Ectodermal cell (in vitro differentiated cells): ENCODE measurements at regions not wholly inside any gene's neighbourhood (a gene's known extent, or its start where the extent isn't known, plus 50 kb on each side); places are given as distances from the start of the nearest gene placed in this dataset.

Experiments used
- H3K27ac ChIP-seq: 2 replicates; pipeline ENCODE4 v1.7.0; 2013; ENCODE audit warnings: mild to moderate bottlenecking, low read depth, low read length; ENCODE audit not compliant: insufficient read depth, poor library complexity, severe bottlenecking
- H3K27me3 ChIP-seq: 2 replicates; pipeline ENCODE4 v1.7.0; 2013; ENCODE audit warnings: mild to moderate bottlenecking, low read length; ENCODE audit not compliant: insufficient read depth, control insufficient read depth, poor library complexity, severe bottlenecking
- H3K36me3 ChIP-seq: one replicate; pipeline ENCODE4 v1.7.0; 2013; ENCODE audit warnings: low read length; ENCODE audit not compliant: control insufficient read depth, insufficient read depth
- H3K4me1 ChIP-seq: one replicate; pipeline ENCODE4 v1.7.0; 2013; ENCODE audit warnings: low read length; ENCODE audit not compliant: control insufficient read depth, insufficient read depth
- H3K4me3 ChIP-seq: 2 replicates; pipeline ENCODE4 v1.7.0; 2013; ENCODE audit warnings: low read depth, low read length, control low read depth; ENCODE audit not compliant: insufficient read depth
- H3K9me3 ChIP-seq: 2 replicates; pipeline ENCODE4 v1.7.0; 2013; ENCODE audit warnings: mild to moderate bottlenecking, low read length, moderate library complexity; ENCODE audit not compliant: control insufficient read depth
- WGBS, 2 experiments: methylation state at CpG; one replicate each; pipeline ENCODE4 v1.1.7; 2013; ENCODE audit warnings: missing lambda C conversion rate in 2 of 2; 5-methylcytosine and 5-hydroxymethylcytosine counted together

- WGBS, 2 experiments = 93 to 95% methylated on average over 9 of the region's 9 CpGs
- H3K27ac ChIP-seq = no peak overlapping the region
- H3K36me3 ChIP-seq = no peaks in the 10 kb centered on the region
- no peaks in the 10 kb centered on the region for H3K4me1 ChIP-seq
- H3K4me3 ChIP-seq = no peak overlapping the region
- H3K27me3 ChIP-seq = no peaks in the 10 kb centered on the region
- H3K9me3 ChIP-seq = no peaks in the 10 kb centered on the region
These were observed 227.9 kb upstream of the SIX2 start for GRCh38 chr2:45237128-45237527.

- no peak overlapping the region for H3K27ac ChIP-seq
- no peaks in the 10 kb centered on the region for H3K27me3 ChIP-seq
- no peak overlapping the region for H3K4me3 ChIP-seq
- H3K9me3 ChIP-seq = no peaks in the 10 kb centered on the region
- 64 to 81% methylated on average over 2 of the region's 2 CpGs for WGBS, 2 experiments
- H3K4me1 ChIP-seq = no peaks in the 10 kb centered on the region
- no peaks in the 10 kb centered on the region for H3K36me3 ChIP-seq
These were observed 227.0 kb upstream of the SIX2 start for GRCh38 chr2:45236268-45236667.

- no peak overlapping the region for H3K4me3 ChIP-seq
- WGBS, 2 experiments = 93% methylated on average over 3 of the region's 3 CpGs
- no peak overlapping the region for H3K27ac ChIP-seq
- no peaks in the 10 kb centered on the region for H3K9me3 ChIP-seq
- no peaks in the 10 kb centered on the region for H3K27me3 ChIP-seq
- no peaks in the 10 kb centered on the region for H3K36me3 ChIP-seq
- no peaks in the 10 kb centered on the region for H3K4me1 ChIP-seq
These were observed 224.0 kb upstream of the SIX2 start for GRCh38 chr2:45233301-45233700.

GRCh38 chr2:45232818-45233217, 223.6 kb upstream of the SIX2 start:
- Histone ChIP-seq H3K4me1 (no peaks in the 10 kb centered on the region), H3K4me3 (no peak overlapping the region), H3K36me3 (no peaks in the 10 kb centered on the region), H3K27ac (no peak overlapping the region), H3K27me3 (no peaks in the 10 kb centered on the region), H3K9me3 (no peaks in the 10 kb centered on the region)
- WGBS, 2 experiments = 84 to 88% methylated on average over 1 of the region's 1 CpG

- peaks cover 1% of the 10 kb centered on the region for H3K4me1 ChIP-seq
- H3K27ac ChIP-seq = no peak overlapping the region
- 88 to 95% methylated on average over 1 of the region's 1 CpG for WGBS, 2 experiments
- H3K4me3 ChIP-seq = no peak overlapping the region
- H3K9me3 ChIP-seq = no peaks in the 10 kb centered on the region
- H3K27me3 ChIP-seq = no peaks in the 10 kb centered on the region
- no peaks in the 10 kb centered on the region for H3K36me3 ChIP-seq
These were observed 220.2 kb upstream of the SIX2 start for GRCh38 chr2:45229411-45229810.

GRCh38 chr2:45227347-45227746, 218.1 kb upstream of the SIX2 start:
- WGBS, 2 experiments = 91 to 97% methylated on average over 3 of the region's 3 CpGs
- H3K4me3 ChIP-seq = no peak overlapping the region
- H3K36me3 ChIP-seq = no peaks in the 10 kb centered on the region
- H3K27me3 ChIP-seq = no peaks in the 10 kb centered on the region
- no peak overlapping the region for H3K27ac ChIP-seq
- no peaks in the 10 kb centered on the region for H3K9me3 ChIP-seq
- H3K4me1 ChIP-seq = peaks cover 7% of the 10 kb centered on the region

- WGBS, 2 experiments = 83 to 84% methylated on average over 4 of the region's 4 CpGs
- no peak overlapping the region for H3K4me3 ChIP-seq
- no peaks in the 10 kb centered on the region for H3K9me3 ChIP-seq
- H3K27me3 ChIP-seq = no peaks in the 10 kb centered on the region
- H3K36me3 ChIP-seq = no peaks in the 10 kb centered on the region
- no peak overlapping the region for H3K27ac ChIP-seq
- H3K4me1 ChIP-seq = peaks cover 7% of the 10 kb centered on the region
These were observed 215.7 kb upstream of the SIX2 start for GRCh38 chr2:45224993-45225380.

- 78 to 79% methylated on average over 13 of the region's 13 CpGs for WGBS, 2 experiments
- Histone ChIP-seq H3K27ac (no peak overlapping the region), H3K4me1 (peaks cover 7% of the 10 kb centered on the region), H3K4me3 (no peak overlapping the region), H3K9me3 (no peaks in the 10 kb centered on the region), H3K27me3 (no peaks in the 10 kb centered on the region), H3K36me3 (no peaks in the 10 kb centered on the region)
These were observed 215.2 kb upstream of the SIX2 start for GRCh38 chr2:45224321-45224992.

GRCh38 chr2:45223531-45223930, 214.3 kb upstream of the SIX2 start:
- no peaks in the 10 kb centered on the region for H3K27me3 ChIP-seq
- H3K36me3 ChIP-seq = no peaks in the 10 kb centered on the region
- no peak overlapping the region for H3K27ac ChIP-seq
- peaks cover 7% of the 10 kb centered on the region for H3K4me1 ChIP-seq
- WGBS, 2 experiments = 63 to 67% methylated on average over 5 to 8 of the region's 8 CpGs
- no peaks in the 10 kb centered on the region for H3K9me3 ChIP-seq
- H3K4me3 ChIP-seq = no peak overlapping the region

GRCh38 chr2:45220227-45220626, 211.0 kb upstream of the SIX2 start:
- 79 to 87% methylated on average over 8 of the region's 8 CpGs for WGBS, 2 experiments
- Histone ChIP-seq H3K4me1 (peaks cover 7% of the 10 kb centered on the region), H3K9me3 (no peaks in the 10 kb centered on the region), H3K27me3 (no peaks in the 10 kb centered on the region), H3K36me3 (no peaks in the 10 kb centered on the region), H3K27ac (no peak overlapping the region), H3K4me3 (no peak overlapping the region)

- no peak overlapping the region for H3K27ac ChIP-seq
- H3K4me1 ChIP-seq = peaks cover 1% of the 10 kb centered on the region
- H3K4me3 ChIP-seq = no peak overlapping the region
- H3K9me3 ChIP-seq = no peaks in the 10 kb centered on the region
- H3K36me3 ChIP-seq = no peaks in the 10 kb centered on the region
- H3K27me3 ChIP-seq = no peaks in the 10 kb centered on the region
- WGBS, 2 experiments = 61 to 62% methylated on average over 3 of the region's 3 CpGs
These were observed 209.7 kb upstream of the SIX2 start for GRCh38 chr2:45218931-45219339.
